HG03064 (cell line): ENCODE measurements at regions not wholly inside any gene's neighbourhood (a gene's known extent, or its start where the extent isn't known, plus 50 kb on each side); places are given as distances from the start of the nearest gene placed in this dataset.
"Not testable (repeated sequence)": the region's sequence is repeated elsewhere in the genome, so short reads cannot be mapped to it uniquely, and the experiment has no call there.

Experiments
- ATAC-seq: cut with Tn5 transposase; IDR thresholded peaks from one replicate; pipeline ENCODE4 v1.9.1; 2021; ENCODE audit warnings: low read depth; ENCODE audit not compliant: unreplicated experiment

GRCh38 chr12:59407799-59408198 lies 188.0 kb upstream of the SLC16A7 start:
- ATAC-seq, result no peak

DNA sequence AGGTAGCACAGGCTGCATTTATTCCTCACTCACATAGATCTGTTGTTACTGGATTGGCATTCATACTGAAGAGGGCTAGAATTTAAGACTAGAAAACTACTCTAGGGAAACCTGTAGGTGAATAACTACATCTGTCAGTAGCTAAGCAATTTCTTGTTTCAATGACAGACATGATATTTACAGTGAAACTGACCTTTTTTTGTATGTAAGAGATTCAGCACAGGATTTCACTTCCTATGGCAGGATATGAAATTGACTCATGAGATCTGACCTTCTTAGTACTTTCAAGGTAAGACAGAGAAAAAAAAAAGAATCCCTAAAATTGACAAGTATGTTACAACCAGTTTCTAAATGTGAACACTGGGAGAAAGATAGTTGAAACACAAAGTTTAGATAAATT lies 189.8 kb upstream of the SLC16A7 start:
- ATAC-seq, result no peak

DNA sequence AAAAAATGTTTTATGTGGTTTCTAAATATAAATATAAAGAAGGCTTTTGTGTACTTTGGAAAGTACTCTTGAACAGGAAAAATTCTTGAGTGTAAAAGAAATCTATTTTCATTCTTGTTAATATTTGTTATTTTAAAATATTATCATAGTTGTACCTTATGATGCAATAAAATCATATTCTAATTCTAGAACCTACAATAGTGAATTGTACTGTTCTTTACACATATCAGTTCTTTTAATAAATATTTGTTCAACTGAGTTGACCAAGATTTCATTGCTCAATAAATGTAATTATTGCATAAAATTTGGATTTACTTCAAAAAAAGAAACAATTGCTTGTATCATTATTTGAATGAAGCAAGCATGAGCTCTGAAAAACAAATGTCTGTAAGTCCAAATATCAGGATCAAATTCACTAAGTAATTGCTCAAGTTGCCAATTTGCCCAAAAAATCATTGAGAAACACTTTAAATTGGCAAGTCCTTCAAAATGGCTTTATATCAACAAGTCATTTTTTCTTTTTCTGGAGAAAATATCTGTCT lies 191.6 kb upstream of the SLC16A7 start:
- no peak for ATAC-seq

DNA sequence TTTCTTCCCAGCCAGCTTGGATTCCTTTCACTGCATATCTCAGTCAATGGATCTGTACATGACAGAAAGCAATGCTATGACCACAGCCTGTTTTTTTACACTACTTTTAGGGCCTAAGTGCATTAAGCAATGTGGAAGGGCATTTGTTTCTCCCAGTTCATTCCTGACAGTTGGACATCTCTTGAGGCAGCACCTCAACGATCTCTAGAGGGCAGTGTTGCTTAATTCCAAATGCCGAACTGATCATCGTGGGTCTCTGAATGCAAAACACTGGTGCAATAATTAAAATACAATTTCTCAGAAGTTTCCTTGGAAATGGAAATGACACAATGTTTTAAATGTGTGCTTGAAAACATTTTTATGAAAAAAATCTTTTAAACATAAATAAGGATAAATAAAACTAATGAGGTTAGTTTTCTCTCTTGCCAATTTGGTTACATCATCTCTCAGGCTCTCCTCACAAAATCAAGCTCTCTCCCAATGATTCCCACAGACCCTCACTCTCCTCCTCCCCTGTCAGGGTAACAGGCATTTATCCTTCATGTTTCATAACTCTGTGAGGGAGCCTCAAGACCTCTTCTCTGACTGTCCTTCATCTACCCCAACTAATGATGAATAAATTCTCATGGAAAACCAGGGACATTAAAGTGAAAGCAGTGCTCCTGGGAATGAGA lies 192.4 kb upstream of the SLC16A7 start:
- peak; percentile 69 for ATAC-seq

GRCh38 chr12:59401862-59402261 lies 194.0 kb upstream of the SLC16A7 start:
- no peak for ATAC-seq

DNA sequence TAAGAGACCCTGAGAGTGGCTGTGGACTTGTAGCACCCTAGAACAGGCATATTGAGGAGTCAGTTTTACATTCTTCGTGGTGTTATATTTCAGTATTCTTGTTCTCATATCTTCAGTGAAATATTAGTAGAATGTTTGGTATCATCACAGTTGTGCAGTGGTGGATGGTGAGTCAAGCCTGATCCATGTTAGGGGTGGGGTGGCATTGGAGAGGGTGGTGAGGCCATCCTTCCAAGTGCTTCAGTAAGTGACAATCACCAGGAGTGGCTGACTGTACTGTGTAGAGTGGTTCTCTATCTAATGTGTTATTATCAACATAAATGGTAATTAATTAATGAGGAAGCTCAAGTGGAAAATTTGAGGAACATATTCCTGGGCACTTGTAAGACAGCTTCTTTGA lies 197.7 kb upstream of the SLC16A7 start:
- no peak for ATAC-seq

GRCh38 chr12:59396919-59397318 lies 198.9 kb upstream of the SLC16A7 start:
- no peak for ATAC-seq

- ATAC-seq, result no peak
Measured at GRCh38 chr12:59396519-59396918, 199.3 kb upstream of the SLC16A7 start.

GRCh38 chr12:59395310-59395709 lies 200.5 kb upstream of the SLC16A7 start:
- not testable (repeated sequence) for ATAC-seq

DNA sequence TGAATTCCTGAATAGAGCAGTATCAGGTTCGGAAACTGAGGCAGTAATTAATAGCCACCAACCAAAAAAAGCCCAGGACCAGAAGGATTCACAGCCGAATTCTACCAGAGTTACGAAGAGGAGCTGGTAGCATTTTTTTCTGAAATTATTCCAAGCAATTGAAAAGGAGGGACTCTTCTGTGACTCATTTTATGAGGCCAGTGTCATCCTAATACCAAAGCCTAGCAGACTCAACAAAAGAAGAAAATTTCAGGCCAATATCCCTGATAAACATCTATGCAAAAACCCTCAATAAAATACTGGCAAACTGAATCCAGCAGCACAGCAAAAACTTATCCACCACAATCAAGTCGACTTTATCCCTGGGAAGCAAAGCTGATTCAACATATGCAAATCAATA lies 202.3 kb upstream of the SLC16A7 start:
- ATAC-seq, result no peak

- no peak for ATAC-seq
Measured at GRCh38 chr12:59389968-59390576, 205.8 kb upstream of the SLC16A7 start.

DNA sequence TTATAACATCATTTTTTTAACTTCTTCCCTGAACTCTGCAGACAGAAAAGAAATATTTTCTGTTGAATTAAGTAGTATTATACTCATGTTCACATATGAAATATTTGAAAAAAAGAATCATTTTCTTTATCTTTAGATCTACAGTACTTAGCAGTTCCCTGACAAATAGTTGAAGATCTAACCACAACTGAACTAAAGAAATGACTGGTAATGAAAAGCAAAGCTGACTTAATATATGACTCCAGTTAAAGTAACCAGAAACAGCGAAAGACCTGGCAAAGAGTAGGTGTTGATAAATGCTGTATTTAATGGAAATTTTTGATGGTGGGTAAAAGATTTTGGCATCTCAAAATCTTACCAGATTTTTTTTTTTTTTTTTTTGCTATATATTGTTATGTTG lies 207.1 kb upstream of the SLC16A7 start:
- ATAC-seq, result no peak

DNA sequence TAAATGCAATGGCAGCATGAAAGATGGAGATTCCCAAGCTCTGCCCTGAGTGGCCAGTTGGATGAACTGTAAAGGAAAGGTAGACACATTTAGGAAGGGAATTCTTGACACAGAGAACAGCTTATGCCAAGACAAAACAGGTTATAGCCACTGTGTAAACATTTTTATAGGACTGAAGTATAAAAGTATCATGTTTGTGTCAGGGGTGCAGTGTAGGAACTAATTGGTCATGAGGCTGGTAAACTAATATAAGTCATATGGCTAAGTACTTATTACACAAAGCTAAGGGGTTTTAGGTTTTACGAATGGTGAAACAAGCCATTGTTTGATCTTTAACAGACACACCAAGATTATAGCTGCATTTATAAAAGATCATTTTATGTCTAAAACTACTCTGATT lies 207.7 kb upstream of the SLC16A7 start:
- no peak for ATAC-seq

DNA sequence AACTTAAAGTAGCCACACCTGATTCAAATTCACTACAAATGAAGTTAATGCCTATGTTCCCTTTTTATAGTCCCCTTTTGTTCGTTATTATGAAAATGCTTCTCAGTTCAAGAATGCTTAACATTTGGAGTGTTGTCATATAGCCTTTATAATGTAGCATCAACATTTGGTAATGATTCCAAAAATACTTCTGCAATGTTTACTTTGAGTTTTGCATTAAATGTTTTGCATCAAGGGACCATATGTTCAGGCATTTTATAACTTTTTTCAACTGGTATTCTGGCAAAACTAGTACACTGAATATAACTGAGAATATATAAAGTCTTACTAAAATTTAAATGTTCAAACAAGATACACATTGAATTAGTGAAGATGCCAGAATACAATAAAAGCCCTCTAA lies 209.6 kb upstream of the SLC16A7 start:
- no peak for ATAC-seq

DNA sequence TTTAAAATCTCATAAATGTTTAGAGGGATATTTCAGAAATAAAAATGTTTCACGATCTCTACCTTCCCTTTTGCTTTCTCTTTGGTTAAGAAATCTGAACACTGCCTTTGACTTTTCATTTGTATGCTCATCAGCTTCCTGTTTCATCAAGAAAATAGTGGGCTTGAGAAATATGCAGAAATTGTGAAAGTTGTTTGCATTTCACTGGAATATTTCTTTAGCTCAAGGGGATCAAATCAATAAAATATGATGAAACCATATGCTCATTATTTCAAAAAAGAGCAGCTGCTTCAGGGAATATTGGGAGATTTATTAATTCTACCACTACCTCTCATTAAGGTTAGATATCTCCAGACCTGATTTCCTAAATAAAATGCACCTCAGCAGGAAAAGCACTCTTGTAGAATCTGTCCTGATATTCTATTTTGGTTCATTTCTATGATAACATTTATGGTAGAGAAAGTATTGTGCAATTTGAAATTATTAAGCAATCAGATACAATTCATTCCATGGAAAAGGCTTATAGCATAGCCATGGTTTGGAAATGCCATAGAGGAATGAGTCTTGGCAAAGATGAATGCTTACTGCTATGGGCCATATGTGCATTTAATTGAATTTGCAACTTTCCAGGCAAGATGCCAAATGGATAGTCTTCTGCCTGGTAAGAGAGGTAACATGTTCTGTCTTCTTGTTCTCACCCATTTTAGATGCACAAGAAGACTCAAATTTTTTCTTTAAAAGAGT lies 212.6 kb upstream of the SLC16A7 start:
- ATAC-seq, result no peak

GRCh38 chr12:59382282-59383078 lies 213.3 kb upstream of the SLC16A7 start:
- ATAC-seq, result no peak

DNA sequence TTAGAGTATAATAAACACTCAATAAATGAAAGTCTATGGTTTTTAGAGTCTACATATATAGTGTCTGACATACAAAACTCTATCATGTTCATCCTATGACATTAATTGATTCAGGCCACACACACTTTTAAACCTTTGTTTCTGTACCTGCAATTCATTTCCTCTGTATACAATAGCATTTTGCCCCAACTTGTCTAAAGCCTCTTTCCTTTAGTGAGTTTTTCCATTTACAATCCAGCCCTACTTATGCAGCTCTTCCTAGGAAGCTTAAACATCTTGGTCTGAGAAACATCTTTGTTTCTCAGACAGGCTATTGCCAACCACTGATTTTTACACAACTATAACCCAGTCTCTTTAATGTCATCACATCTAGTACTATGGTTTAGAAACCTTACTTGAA lies 214.7 kb upstream of the SLC16A7 start:
- ATAC-seq, result no peak

DNA sequence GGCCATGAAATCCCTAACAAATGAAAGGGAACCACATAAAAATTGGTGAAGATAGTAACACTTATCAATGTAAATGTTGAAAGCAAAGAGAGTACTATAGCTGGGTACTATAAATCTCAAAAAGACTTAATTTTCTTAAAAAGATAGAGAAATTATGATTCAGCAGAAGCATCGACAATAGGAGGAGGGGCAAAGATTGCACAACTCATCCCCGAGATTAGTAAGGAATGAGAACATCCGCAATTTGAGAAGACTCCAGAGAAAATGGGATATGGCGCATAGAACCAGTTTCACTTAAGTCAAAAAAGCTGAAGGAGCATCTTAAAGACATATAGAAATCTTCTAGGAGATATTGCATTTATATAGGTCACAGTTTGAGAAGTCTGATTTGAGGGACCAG lies 220.2 kb upstream of the SLC16A7 start:
- no peak for ATAC-seq

GRCh38 chr12:59374783-59375182 lies 221.0 kb upstream of the SLC16A7 start:
- no peak for ATAC-seq

- no peak for ATAC-seq
Measured at GRCh38 chr12:59372956-59373355, 222.9 kb upstream of the SLC16A7 start.

DNA sequence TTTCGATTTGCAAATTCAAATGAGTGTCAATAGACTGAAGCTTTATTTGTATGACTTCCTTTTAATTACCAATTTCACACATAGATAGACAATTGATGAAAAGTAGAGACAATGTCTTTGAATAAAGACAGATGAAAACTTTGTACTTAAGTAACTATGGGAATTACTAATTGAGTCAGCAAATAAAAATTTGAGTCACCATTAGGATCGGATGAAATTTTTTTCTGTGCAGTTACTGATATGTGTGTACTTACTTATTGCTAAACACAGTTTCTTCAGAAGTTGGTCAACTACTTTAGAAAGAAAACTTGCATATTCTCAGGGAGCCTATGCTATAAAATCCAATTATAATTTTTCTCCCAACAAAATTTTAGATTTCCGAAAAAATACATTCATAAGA lies 224.9 kb upstream of the SLC16A7 start:
- no peak for ATAC-seq
